Mesodermal cell (in vitro differentiated cells): ENCODE measurements at regions not wholly inside any gene's neighbourhood (a gene's known extent, or its start where the extent isn't known, plus 50 kb on each side); places are given as distances from the start of the nearest gene placed in this dataset.
"Not testable (repeated sequence)": the region's sequence is repeated elsewhere in the genome, so short reads cannot be mapped to it uniquely, and the experiment has no call there.

ENCODE experiments used
- H3K27ac ChIP-seq: 2 replicates; pipeline ENCODE4 v1.7.0; 2013; ENCODE audit warnings: mild to moderate bottlenecking, low read depth, low read length, moderate library complexity; ENCODE audit not compliant: severe bottlenecking
- H3K36me3 ChIP-seq: 2 replicates; pipeline ENCODE4 v1.7.1; 2013; ENCODE audit warnings: mild to moderate bottlenecking, low read length, moderate library complexity; ENCODE audit not compliant: control insufficient read depth, insufficient read depth
- H3K4me1 ChIP-seq: one replicate; pipeline ENCODE4 v1.7.1; 2013; ENCODE audit warnings: mild to moderate bottlenecking, low read length; ENCODE audit not compliant: insufficient read depth, control insufficient read depth, poor library complexity, severe bottlenecking
- H3K4me3 ChIP-seq: 2 replicates; pipeline ENCODE4 v1.7.0; 2013; ENCODE audit warnings: low read length, control low read depth, mild to moderate bottlenecking; ENCODE audit not compliant: insufficient read depth, poor library complexity, severe bottlenecking; ENCODE audit errors: extremely low read depth
- H3K9me3 ChIP-seq: 2 replicates; pipeline ENCODE4 v1.7.1; 2013; ENCODE audit warnings: mild to moderate bottlenecking, low read length, moderate library complexity; ENCODE audit not compliant: control insufficient read depth
- WGBS, 2 experiments: methylation state at CpG; one replicate each; pipeline ENCODE4 v1.1.5; 2013; ENCODE audit warnings: missing lambda C conversion rate in 2 of 2; ENCODE audit not compliant: insufficient coverage in 2 of 2; 5-methylcytosine and 5-hydroxymethylcytosine counted together

DNA sequence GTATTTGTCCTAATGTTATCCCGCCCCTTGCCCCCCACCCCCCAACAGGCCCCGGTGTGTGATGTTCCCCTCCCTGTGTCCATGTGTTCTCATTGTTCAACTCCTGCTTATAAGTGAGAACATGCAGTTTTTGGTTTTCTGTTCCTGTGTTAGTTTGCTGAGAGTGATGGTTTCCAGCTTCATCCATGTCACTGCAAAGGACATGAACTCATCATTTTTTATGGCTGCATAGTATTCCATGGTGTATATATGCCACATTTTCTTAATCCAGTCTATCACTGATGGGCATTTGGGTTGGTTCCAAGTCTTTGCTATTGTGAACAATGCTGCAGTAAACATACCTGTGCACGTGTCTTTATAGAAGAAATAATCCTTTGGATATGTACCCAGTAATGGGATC lies 51.9 kb upstream of the CD2AP start:
- H3K4me3 ChIP-seq, H3K4me1 ChIP-seq, H3K36me3 ChIP-seq, H3K9me3 ChIP-seq, H3K27ac ChIP-seq: not testable (repeated sequence)
- WGBS, 2 experiments = no CpG with 5 or more reads among the region's 3 CpGs

DNA sequence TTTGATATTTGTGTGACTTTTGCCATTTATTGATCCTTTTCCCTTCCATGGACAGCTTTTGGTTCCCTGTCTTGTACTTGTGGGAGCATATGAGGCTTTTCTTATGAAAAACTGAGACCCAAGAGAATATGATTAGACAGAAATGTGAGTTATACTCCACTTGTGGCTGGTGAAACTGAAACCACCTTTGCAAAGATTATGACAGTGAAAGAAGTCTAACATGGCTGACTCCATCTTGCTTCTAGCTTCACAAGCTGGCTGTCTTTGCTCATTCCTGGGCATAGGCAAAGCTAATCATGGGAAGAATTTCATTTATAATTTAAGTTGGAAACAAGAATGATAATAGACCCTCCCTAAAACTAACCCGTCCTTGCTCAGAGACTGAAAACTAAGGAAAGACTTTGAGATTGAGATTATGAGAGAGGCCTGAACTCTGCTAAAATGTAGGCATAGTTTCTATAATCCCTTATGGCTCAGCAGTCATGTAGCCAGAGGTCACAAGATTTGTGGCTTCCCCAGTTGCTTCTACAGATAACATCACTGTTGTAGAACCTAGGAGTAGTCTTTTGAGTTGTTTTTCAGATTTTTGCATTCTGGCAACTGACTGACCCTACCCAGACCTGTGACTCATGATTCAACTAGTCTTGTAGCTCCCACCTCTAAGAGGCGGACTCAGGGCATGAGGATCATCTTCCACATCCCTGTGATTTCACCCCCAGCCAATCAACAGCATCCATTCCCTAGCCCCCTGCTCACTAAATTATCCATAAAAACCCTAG lies 50.9 kb upstream of the CD2AP start:
- Histone ChIP-seq H3K4me1 (no peaks in the 10 kb centered on the region), H3K27ac (no peak overlapping the region), H3K36me3 (no peaks in the 10 kb centered on the region), H3K9me3 (no peaks in the 10 kb centered on the region), H3K4me3 (no peak overlapping the region)
- WGBS, 2 experiments = 100% methylated on average over 1 of the region's 2 CpGs; no CpG with 5 or more reads in 1 of the 2 experiments

- H3K27ac ChIP-seq = no peak overlapping the region
- H3K4me3 ChIP-seq = no peak overlapping the region
- H3K36me3 ChIP-seq = no peaks in the 10 kb centered on the region
- H3K4me1 ChIP-seq = no peaks in the 10 kb centered on the region
- no peaks in the 10 kb centered on the region for H3K9me3 ChIP-seq
Measured at GRCh38 chr6:47427680-47428079, 49.9 kb upstream of the CD2AP start.
